GM12874 (cell line): ENCODE measurements at regions not wholly inside any gene's neighbourhood (a gene's known extent, or its start where the extent isn't known, plus 50 kb on each side); places are given as distances from the start of the nearest gene placed in this dataset.

ENCODE experiments used
- CTCF ChIP-seq: IDR thresholded peaks from 2 replicates; pipeline ENCODE4 v1.5.1; 2011; ENCODE audit warnings: low read depth, mild to moderate bottlenecking, control low read depth, low read length, moderate library complexity; ENCODE audit not compliant: insufficient read depth

DNA sequence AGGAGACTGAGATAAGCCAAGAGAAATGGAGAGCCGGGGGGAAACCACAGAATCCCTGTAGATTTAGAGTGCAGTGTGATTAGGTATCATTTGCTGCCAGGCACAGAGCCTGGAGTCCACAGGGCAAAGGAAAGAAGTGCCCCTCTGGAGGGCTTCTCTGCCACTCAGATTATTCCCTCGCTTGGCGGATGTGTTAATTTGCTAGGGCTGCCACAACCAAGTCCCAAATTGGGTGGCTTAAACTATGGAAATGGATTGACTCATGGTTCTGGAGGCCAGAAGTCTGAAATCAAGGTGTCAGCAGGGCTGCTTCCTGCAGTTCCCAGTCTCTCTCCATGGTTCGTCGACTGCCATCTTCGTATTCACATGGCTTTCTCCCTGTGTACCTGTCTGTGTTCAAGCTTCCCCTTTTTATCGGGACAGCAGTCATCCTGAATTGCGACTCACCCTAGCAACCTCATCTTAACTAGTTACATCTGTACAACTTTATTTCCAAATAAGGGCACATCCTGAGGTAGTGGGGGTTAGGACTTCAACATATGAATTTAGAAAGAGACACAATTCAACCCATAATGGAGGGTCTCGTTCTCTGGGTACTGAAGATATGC is 122.2 kb downstream of the ANKRD60 start:
- no peak for TF ChIP-seq CTCF

DNA sequence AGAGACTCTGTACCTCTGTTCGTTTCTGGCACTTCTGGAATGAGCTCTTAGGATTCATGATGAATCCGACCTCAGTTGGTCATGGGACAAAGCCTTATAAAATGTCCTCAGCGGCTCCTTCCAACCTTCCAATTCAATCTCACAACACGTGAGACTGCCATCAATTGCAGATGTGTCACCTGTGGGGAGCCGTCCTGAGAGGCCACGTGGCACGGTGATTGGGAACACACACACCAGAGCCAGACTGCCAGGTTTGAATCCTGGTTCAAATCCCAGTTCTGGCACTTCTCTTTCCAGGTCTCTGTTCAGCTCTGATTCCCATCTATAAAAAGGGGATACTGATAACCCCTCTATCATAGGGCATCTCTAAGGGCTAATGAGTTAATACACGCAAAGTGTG is 124.5 kb downstream of the ANKRD60 start:
- TF ChIP-seq CTCF = no peak

- TF ChIP-seq CTCF = no peak
These were observed 124.9 kb downstream of the ANKRD60 start for GRCh38 chr20:58103517-58103904.

DNA sequence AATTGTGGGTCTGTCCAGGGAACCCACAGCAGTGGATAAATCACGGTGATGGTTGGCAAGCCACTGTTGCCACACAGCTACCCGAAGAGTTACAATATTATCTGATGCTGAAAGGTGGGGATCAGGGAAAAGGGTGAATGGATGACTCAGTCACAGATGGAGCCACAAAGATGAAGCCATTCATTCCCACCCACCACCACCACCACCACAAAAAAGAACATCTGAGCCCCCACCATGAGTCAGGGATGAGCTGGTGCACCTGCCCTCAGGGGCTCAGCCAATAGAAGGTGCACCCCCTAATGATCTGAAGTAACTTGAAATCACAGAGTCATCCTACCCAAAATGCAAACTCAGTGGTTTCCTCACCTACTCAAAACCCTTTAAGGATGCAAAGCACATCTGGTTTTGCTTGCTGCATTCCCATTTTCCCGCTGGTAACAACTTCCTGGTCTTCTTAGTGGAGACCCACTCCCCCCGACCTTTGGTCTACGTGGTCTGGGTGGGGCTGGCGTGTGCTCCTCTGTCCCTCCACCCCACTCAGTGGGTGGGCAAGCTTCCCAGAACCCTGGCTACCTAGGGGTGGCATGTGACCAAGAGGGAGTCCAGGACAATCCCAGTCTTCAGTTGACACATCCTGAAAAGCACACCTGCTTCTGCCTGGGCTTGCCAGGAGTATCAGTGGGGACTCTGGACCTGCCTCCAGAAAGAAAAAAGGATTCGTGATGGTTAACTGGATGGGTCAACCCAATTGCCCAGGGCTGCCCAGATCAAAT is 125.5 kb downstream of the ANKRD60 start:
- TF ChIP-seq CTCF = no peak

DNA sequence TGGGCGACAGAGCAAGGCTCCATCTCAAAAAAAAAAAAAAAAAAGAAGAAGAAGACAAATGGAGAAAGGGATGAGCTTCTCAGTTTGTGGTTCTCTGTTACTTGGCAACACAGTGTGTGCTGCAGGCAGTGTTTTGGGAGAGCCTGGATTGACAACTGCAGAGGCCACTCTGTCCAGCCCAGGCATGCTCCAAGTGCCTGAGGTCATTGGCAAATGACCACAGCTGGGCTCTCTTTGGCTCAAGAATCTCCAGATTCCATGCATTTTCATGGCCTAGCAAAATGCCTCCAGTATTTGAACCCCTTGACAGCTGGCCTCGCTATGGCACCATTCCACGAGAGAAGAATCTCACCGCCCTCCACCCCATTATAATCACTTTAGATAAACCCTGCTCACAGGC is 126.2 kb downstream of the ANKRD60 start:
- no peak for TF ChIP-seq CTCF

GRCh38 chr20:58100731-58101356 is 127.6 kb downstream of the ANKRD60 start:
- no peak for TF ChIP-seq CTCF

DNA sequence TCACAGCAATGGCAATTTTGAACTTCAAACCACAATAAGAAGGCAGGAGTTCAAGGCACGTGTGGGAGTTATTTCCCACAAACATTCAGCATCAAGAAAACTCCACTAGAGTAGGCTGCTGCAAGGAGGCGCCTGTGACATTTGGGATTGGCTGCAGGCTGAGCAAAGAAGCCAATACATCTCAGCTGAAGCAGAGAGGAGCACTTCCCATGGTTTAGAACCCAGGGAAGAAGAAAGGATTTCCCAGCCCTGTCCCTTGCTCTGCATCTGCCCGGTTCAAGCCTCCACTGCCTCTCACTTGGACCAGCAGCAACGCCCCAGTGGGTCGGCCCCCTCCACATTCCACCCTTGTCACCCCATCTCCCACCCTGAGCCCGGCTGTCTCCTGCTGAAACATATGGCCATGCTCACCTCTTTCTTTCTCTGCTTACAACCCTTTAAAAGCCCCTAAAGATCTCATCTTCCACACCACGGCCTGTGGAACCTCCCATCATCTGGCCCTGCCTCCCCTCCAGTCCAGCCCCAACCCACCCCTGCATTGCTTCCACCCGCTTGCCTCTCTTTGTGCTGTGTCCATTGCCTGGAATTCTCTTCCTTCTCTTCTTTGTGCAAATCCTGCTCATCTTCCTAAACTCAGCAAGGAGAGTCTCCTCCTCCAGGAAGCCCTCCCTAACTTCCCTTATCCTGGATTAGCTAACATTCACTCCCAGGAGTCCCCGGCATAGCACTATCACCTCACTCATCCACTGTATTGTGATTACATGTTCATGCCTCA is 128.3 kb downstream of the ANKRD60 start:
- TF ChIP-seq CTCF = no peak
